Bronchial epithelial cell (primary cell): ENCODE measurements at regions not wholly inside any gene's neighbourhood (a gene's known extent, or its start where the extent isn't known, plus 50 kb on each side); places are given as distances from the start of the nearest gene placed in this dataset.
A peak's percentile ranks its signal among the peaks of the same experiment; 100 is the strongest.
"Not testable (repeated sequence)": the region's sequence is repeated elsewhere in the genome, so short reads cannot be mapped to it uniquely, and the experiment has no call there.

Experiments used
- DNase-seq: peaks from one replicate; pipeline ENCODE4 v3.0.0-alpha.2; 2010; ENCODE audit warnings: low read depth
- FAIRE-seq: peaks from 2 replicates; lab custom pipeline; 2011; peaks lifted over from hg19 to GRCh38; lab: Jason Lieb, UNC
- H3K27me3 ChIP-seq: 2 replicates; pipeline ENCODE4 v1.5.1; 2011; ENCODE audit warnings: low read length; ENCODE audit not compliant: control insufficient read depth, insufficient read depth
- H3K36me3 ChIP-seq: 2 replicates; pipeline ENCODE4 v1.5.1; 2011; ENCODE audit warnings: low read length; ENCODE audit not compliant: control insufficient read depth, insufficient read depth
- H3K4me3 ChIP-seq: 2 replicates; pipeline ENCODE4 v1.5.1; 2011; ENCODE audit warnings: mild to moderate bottlenecking, low read depth, low read length, control low read depth
- CTCF ChIP-seq: IDR thresholded peaks from 2 replicates; pipeline ENCODE4 v1.5.1; 2011; ENCODE audit warnings: mild to moderate bottlenecking, moderate library complexity, low read length, control low read depth, inconsistent platforms; ENCODE audit not compliant: insufficient read depth, severe bottlenecking

- DNase-seq (peak; percentile 86), FAIRE-seq (no peak)
- TF ChIP-seq CTCF = no peak
- H3K36me3 ChIP-seq = no peaks in the 10 kb centered on the region
- H3K4me3 ChIP-seq = no peak overlapping the region
- H3K27me3 ChIP-seq = no peaks in the 10 kb centered on the region
Observed at GRCh38 chr18:72986103-72986502, 118.3 kb upstream of the NETO1 start.

- no peak overlapping the region for H3K4me3 ChIP-seq
- H3K27me3 ChIP-seq = no peaks in the 10 kb centered on the region
- FAIRE-seq = no peak
- no peaks in the 10 kb centered on the region for H3K36me3 ChIP-seq
- no peak for TF ChIP-seq CTCF
- DNase-seq = no peak
Observed at GRCh38 chr18:72985686-72986085, 117.9 kb upstream of the NETO1 start.

- H3K36me3 ChIP-seq = no peaks in the 10 kb centered on the region
- H3K27me3 ChIP-seq = no peaks in the 10 kb centered on the region
- DNase-seq = peak; percentile 63
- TF ChIP-seq CTCF = no peak
- FAIRE-seq = no peak
- no peak overlapping the region for H3K4me3 ChIP-seq
Observed at GRCh38 chr18:72984290-72984689, 116.5 kb upstream of the NETO1 start.

GRCh38 chr18:72973841-72974240 lies 106.1 kb upstream of the NETO1 start:
- no peak for TF ChIP-seq CTCF
- peak; percentile 20 for DNase-seq
- FAIRE-seq = peak; percentile 76
- Histone ChIP-seq H3K36me3 (no peaks in the 10 kb centered on the region), H3K27me3 (no peaks in the 10 kb centered on the region), H3K4me3 (no peak overlapping the region)

GRCh38 chr18:72965616-72966015 lies 97.8 kb upstream of the NETO1 start:
- no peak for TF ChIP-seq CTCF
- H3K36me3 ChIP-seq = no peaks in the 10 kb centered on the region
- no peak for DNase-seq
- H3K27me3 ChIP-seq = no peaks in the 10 kb centered on the region
- no peak for FAIRE-seq
- H3K4me3 ChIP-seq = no peak overlapping the region

- H3K4me3 ChIP-seq, DNase-seq, FAIRE-seq, H3K36me3 ChIP-seq, H3K27me3 ChIP-seq: not testable (repeated sequence)
Observed at GRCh38 chr18:72958195-72958594, 90.4 kb upstream of the NETO1 start.
